DMS114 treated with DMSO at 0.1 percent for 48 hours (cell line): ENCODE measurements at regions not wholly inside any gene's neighbourhood (a gene's known extent, or its start where the extent isn't known, plus 50 kb on each side); places are given as distances from the start of the nearest gene placed in this dataset.
"Not testable (repeated sequence)": the region's sequence is repeated elsewhere in the genome, so short reads cannot be mapped to it uniquely, and the experiment has no call there.

Experiments used
- DNase-seq: peaks from one replicate; lab custom pipeline; 2025; ENCODE audit not compliant: unreplicated experiment; lab: John Stamatoyannopoulos, UW

DNA sequence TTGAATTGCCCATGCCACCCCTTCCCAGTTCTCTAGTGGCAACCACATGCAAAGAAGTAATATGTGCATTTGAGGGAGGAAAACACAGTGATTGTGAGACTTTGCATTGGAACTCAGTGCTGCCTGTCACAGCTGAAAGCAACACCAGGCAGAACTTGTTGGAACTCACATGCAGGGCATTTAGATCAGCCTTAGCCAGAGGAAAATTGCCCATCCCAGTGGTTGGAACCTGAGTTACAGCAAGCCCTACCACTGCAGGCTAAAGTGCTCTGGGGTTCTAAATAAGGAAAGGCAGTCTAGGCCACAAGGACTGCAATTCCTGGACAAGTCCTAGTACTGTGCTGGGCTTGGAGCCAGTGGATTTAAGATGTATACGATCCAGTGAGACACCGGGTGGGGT is 245.3 kb upstream of the UFL1 start:
- DNase-seq: no peak

GRCh38 chr6:96276856-96277255 is 244.8 kb upstream of the UFL1 start:
- no peak for DNase-seq

DNA sequence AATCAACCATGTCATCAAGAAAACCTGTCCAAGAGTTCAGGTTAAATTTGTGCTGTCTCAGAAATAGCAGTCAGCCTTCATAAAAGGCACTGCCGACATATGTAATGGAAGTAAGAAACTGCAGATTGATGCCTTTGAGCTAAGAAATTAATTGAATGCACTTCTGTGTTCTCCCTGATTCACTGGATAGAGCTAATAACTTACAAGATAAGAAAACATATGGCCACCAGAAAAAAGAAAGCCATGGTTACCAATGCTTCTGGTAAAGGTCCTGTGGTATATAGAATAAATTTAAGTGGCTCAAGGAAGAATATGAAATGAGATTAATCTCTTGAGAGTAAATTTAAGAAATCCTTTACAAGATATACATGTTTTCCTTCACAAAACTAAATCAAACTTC is 242.5 kb upstream of the UFL1 start:
- DNase-seq: no peak

DNA sequence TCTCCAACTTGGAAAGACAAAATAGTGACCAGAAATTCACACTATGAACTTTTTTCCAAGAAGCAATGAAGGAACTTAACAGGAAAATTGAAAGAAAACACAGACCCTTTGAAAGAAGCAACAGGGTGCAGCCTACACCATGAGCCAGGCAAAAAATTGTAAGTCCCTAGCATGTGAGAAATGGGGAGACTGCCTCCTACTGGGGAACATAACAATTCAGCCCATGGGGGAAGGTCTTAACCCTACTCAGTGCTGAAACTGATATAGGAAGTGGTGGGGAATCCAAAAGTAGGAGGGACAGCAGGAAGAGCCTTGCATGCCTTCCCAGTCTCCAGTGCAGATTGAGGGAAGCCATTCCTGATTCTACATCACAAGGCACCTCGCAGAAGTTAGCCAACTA is 235.1 kb upstream of the UFL1 start:
- DNase-seq: no peak

- DNase-seq: no peak
Measured at GRCh38 chr6:96299525-96299924, 222.1 kb upstream of the UFL1 start.

DNA sequence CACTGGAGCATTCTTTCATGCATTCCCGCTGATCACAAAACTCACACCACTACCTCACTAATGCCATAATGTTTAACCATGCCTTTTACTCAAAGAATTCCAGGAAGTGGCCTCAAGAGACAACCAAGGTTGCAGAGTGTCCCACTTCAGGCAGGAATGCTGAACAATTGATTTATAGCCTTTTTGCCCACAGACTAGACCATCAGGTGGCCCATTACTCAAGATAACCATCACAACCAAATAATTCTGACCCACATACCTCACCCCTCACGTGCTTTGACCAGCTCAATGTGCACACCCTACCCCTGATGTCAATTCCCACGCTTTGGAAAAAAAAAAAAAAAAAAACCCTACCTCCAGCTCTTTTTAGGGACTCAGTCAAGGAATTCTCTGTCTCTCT is 220.6 kb upstream of the UFL1 start:
- DNase-seq: no peak

DNA sequence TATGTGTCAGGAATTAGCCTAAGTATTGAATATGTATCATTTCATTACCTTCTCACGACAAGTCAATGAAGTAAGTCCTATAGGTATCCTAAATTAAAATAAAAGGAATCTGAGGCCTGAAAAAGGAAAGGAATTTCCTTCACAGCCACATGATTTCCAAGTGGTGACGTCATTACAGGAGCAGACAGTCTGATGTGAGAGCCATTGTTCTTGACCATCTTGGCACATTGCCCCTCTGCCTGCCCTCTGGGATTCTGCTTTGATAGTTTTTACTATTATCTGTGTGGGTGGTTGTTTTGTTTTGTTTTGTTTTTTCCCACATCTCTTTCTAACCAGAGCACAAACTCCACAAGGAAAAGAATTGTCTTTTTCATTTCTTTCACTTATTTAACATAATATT is 219.8 kb upstream of the UFL1 start:
- DNase-seq: no peak

DNA sequence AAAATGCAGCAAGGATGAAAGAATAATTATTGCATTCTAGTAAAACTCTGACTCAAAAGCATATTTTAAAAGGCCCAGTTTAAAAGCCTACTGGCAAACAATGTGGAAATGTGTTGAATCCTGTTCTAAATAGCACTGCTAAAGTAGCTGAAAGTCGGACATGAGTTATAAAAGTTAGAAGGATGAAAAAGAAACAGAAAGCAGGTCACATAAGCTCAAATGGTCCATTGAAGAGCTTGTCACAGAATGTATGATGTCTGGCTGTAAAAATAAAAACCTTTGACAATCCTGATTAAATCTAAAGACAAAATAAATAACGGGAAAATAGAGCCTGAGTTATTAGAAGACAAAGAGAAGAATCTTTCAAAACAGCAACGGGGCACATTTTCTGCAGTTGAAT is 218.6 kb upstream of the UFL1 start:
- no peak for DNase-seq

DNA sequence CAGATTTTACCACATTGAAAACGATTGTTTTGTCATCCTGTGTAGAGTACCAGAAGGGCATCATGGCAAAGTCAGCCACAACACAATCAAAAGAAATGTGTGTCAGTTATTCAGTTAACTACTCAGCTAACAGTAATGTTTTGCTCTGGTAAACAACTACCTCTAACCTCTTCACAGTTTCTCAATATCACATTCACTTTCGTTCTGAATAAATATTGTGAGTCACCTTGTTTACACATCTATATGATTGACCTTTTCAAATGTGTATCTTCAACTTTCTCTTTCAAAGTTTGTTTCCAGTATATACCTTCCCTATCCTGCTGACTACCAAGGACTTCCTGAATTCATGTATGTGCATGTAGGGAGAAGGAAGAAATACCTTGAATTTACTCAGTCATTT is 216.6 kb upstream of the UFL1 start:
- no peak for DNase-seq

DNA sequence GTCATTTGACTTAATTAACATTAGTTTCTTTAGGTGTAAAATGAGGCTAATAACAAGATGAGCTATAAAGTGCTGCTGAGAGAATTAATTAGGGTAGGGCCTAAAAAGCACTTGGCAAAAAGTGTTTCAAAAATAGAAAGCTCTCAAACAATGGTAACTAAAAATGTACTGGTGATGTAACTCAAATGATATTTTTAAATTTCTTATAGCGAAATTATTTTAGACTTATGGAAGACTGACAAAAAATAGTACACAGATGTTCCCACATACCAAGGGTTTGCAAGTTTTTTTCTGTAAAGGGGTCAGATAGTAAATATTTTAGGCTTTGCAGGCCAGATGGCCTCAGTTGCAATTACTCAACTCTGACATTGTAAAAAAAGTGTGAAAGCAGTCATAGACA is 190.7 kb upstream of the UFL1 start:
- DNase-seq: no peak

DNA sequence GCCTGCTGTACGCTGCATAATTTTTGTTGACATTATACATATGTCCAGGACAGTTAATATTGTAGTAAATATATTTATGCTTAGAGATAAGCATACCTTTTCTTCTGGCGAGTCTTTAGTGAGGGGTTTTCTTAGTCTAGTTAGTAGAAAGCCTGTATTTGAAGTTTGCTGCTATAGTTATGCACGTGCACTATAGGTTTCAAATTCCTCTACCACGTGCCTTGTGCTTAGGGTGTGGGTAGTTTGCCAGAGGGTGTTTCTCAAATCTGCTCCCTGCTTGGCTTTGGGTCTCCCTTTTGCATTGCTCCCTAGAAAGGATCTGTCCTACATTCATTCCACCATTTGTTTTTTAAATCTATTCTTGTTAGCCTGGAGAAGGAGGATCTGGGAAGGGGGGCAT is 181.4 kb upstream of the UFL1 start:
- no peak for DNase-seq

- no peak for DNase-seq
Measured at GRCh38 chr6:96345501-96345900, 176.1 kb upstream of the UFL1 start.

- no peak for DNase-seq
Measured at GRCh38 chr6:96381246-96381645, 140.4 kb upstream of the UFL1 start.

GRCh38 chr6:96391776-96392360 is 129.7 kb upstream of the UFL1 start:
- DNase-seq: no peak

- peak; percentile 5 for DNase-seq
Measured at GRCh38 chr6:96394727-96395126, 126.9 kb upstream of the UFL1 start.

DNA sequence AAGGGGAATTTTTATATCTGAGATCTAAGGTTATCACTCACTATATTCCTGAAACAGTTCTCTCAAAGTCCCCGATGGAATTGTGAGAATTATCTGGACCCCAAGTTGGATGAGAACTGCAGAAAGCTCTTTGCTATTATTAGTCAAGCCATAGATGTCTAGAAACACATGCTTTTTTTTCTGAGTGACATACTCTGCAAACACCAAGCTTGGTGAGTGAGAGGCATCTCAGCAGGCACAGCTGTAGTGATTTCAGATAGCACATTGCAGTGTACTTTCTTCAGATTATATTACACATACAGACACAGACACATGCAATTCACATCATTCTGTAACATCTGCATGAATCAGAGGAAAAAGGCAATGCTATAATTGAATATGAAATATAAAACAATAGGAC is 111.1 kb upstream of the UFL1 start:
- no peak for DNase-seq

DNA sequence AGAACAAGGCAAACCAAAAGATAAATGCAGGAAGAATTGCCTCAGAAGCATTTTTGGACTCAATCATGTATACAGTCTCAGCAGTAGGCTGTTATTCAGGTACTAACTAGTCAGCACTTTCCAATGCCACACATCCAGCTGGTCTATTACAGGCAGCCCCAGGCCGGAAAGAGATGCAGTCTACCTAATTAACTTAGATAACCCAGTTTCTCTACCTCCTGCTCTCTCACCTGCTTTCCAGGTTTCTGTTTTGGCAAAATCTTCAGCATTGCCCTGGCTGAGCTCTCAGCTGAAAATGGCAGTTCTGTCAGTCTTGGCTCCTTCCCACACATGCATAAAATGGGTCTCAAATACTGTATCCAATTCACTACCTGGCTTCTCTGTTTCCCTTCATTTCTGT is 101.3 kb upstream of the UFL1 start:
- no peak for DNase-seq

DNA sequence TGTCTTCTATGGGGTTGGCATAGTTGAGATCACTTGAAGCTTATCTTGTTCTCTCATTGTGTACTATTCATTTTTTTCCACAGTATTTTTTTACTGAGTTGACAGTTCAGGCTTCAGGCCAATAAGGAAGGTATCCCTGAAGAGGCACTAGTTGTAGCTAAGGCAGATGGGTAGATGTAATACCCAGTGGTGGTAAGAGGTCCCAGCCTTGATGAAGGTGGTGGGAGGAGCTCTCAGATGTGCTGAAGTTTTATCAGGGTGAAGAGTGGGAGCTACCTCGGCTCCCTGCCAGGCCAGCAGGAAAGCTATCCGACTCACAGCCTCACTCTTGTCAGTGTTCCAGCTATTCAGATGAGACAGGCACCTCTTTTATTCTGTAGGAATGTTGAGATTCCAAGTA is 87.7 kb upstream of the UFL1 start:
- no peak for DNase-seq

- DNase-seq: no peak
Measured at GRCh38 chr6:96436398-96436797, 85.2 kb upstream of the UFL1 start.

- DNase-seq: not testable (repeated sequence)
Measured at GRCh38 chr6:96437228-96437627, 84.4 kb upstream of the UFL1 start.

DNA sequence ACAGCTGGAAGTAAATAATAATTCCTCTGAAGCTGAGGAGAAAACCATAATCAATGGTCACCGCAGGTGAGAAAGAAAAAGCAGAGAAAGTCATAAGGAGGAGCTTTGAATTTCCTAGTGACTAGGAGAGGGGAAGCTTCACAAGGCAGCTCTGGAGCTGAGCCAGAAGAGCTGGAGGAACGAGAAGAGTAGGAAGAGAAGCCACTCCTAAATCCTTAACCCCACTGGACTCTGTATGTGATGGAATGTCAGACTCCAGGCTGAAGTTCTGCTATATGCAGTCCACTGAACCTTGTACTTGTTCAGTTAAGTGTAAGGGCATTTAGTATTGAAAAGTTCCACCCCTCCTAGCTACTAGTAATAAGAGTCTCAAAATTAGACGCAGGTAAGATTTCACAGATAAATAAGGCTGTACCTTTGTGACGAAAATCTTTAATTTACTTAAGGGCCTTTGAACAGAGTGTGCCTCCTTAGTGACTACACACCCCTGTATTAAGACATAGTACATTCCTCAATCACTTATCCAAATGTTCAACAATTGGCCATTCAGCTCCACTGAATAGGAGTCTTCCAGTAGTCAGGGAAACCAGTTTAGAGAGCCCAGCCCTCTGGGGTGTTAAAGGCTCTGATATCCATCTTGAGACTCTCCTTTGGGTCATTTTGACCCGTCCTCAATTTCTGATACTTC is 71.4 kb upstream of the UFL1 start:
- DNase-seq: no peak

DNA sequence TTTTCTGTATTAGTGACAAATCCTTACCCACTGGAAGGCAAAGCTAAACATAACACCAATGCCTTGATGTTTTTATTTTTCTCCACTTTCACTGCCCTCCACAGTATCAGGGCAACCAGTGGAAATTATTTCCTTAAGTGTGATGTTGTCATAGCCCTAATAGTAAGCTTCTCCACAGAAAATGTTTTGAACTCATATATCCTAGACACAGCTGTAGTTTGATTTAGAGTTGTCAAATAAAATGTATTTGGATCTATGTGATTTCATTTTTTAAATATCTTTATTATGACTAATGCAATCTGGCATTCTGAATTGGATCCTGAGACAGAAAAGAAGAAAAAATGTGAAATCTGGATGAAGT is 70.9 kb upstream of the UFL1 start:
- no peak for DNase-seq

- DNase-seq: no peak
Measured at GRCh38 chr6:96458771-96459170, 62.8 kb upstream of the UFL1 start.
